H9 (cell line): ENCODE measurements at regions not wholly inside any gene's neighbourhood (a gene's known extent, or its start where the extent isn't known, plus 50 kb on each side); places are given as distances from the start of the nearest gene placed in this dataset.

ENCODE experiments used
- DNase-seq: peaks from one replicate; pipeline ENCODE4 v3.0.0-alpha.2; 2017
- H2AFZ ChIP-seq: one replicate; pipeline ENCODE4 v1.6.1; 2013; ENCODE audit warnings: mild to moderate bottlenecking, low read length, control low read depth, moderate library complexity
- H2AK5ac ChIP-seq: 2 replicates; pipeline ENCODE4 v1.6.1; 2013; ENCODE audit warnings: low read length, control low read depth, mixed read lengths; ENCODE audit not compliant: insufficient read length
- H2BK120ac ChIP-seq: one replicate; pipeline ENCODE4 v1.6.1; 2013; ENCODE audit warnings: low read depth, mild to moderate bottlenecking, low read length, control low read depth, inconsistent platforms; ENCODE audit not compliant: poor library complexity, severe bottlenecking
- H2BK12ac ChIP-seq: 2 replicates; pipeline ENCODE4 v1.6.1; 2013; ENCODE audit warnings: low read length, control low read depth, mixed read lengths, low read depth; ENCODE audit not compliant: insufficient read length
- H2BK15ac ChIP-seq: 2 replicates; pipeline ENCODE4 v1.6.1; 2013; ENCODE audit warnings: low read depth, low read length, control low read depth
- H2BK20ac ChIP-seq: one replicate; pipeline ENCODE4 v1.6.1; 2013; ENCODE audit warnings: low read depth, mild to moderate bottlenecking, low read length, control low read depth, inconsistent platforms; ENCODE audit not compliant: poor library complexity, severe bottlenecking
- H2BK5ac ChIP-seq: 2 replicates; pipeline ENCODE4 v1.6.1; 2013; ENCODE audit warnings: low read length, control low read depth, mixed read lengths; ENCODE audit not compliant: insufficient read length
- H3K14ac ChIP-seq: 2 replicates; pipeline ENCODE4 v1.6.1; 2013; ENCODE audit warnings: low read length, control low read depth; ENCODE audit not compliant: insufficient read depth
- H3K18ac ChIP-seq: 2 replicates; pipeline ENCODE4 v1.6.1; 2013; ENCODE audit warnings: low read depth, mild to moderate bottlenecking, mixed read lengths, low read length, control low read depth; ENCODE audit not compliant: insufficient read length
- H3K23ac ChIP-seq: 2 replicates; pipeline ENCODE4 v1.6.1; 2013; ENCODE audit warnings: low read length, control low read depth, mixed read lengths, low read depth; ENCODE audit not compliant: insufficient read length
- H3K23me2 ChIP-seq: 2 replicates; pipeline ENCODE4 v1.6.1; 2013; ENCODE audit warnings: low read depth, mild to moderate bottlenecking, mixed read lengths, low read length, control low read depth; ENCODE audit not compliant: insufficient read length, poor library complexity, severe bottlenecking
- H3K27ac ChIP-seq: 2 replicates; pipeline ENCODE4 v1.5.1; 2013; ENCODE audit warnings: low read length, control low read depth, mixed read lengths, low read depth; ENCODE audit not compliant: insufficient read length
- H3K27me3 ChIP-seq: 2 replicates; pipeline ENCODE4 v1.6.1; 2013; ENCODE audit warnings: low read length, control low read depth, inconsistent platforms; ENCODE audit not compliant: insufficient read depth
- H3K4ac ChIP-seq: 2 replicates; pipeline ENCODE4 v1.6.1; 2013; ENCODE audit warnings: low read depth, mild to moderate bottlenecking, control low read depth, inconsistent platforms, low read length, moderate library complexity
- H3K4me1 ChIP-seq: 2 replicates; pipeline ENCODE4 v1.6.1; 2013; ENCODE audit warnings: low read length, control low read depth, inconsistent platforms; ENCODE audit not compliant: insufficient read depth
- H3K4me2 ChIP-seq: 2 replicates; pipeline ENCODE4 v1.6.1; 2013; ENCODE audit warnings: low read length, control low read depth, mixed read lengths; ENCODE audit not compliant: insufficient read length, insufficient read depth
- H3K56ac ChIP-seq: 2 replicates; pipeline ENCODE4 v1.6.1; 2013; ENCODE audit warnings: low read depth, mild to moderate bottlenecking, mixed read lengths, low read length, control low read depth; ENCODE audit not compliant: insufficient read length
- H3K79me1 ChIP-seq: 2 replicates; pipeline ENCODE4 v1.6.1; 2013; ENCODE audit warnings: low read depth, mild to moderate bottlenecking, moderate library complexity, low read length, control low read depth, inconsistent platforms; ENCODE audit not compliant: insufficient read depth, poor library complexity, severe bottlenecking
- H3K79me2 ChIP-seq: 2 replicates; pipeline ENCODE4 v1.6.1; 2013; ENCODE audit warnings: low read length, control low read depth, inconsistent platforms; ENCODE audit not compliant: insufficient read depth
- H3K9ac ChIP-seq: 2 replicates; pipeline ENCODE4 v1.6.1; 2013; ENCODE audit warnings: low read length, control low read depth, mixed read lengths; ENCODE audit not compliant: insufficient read length; ENCODE audit errors: extremely low read depth
- H3K9me3 ChIP-seq: one replicate; pipeline ENCODE4 v1.6.1; 2013; ENCODE audit warnings: low read depth, low read length, inconsistent platforms; ENCODE audit not compliant: control insufficient read depth
- H3T11ph ChIP-seq: one replicate; pipeline ENCODE4 v1.6.1; 2013; ENCODE audit warnings: mild to moderate bottlenecking, low read length, control low read depth, inconsistent platforms
- H4K20me1 ChIP-seq: one replicate; pipeline ENCODE4 v1.6.1; 2013; ENCODE audit not compliant: control insufficient read depth, insufficient read length, insufficient read depth
- H4K5ac ChIP-seq: 2 replicates; pipeline ENCODE4 v1.6.1; 2013; ENCODE audit warnings: low read depth, mild to moderate bottlenecking, mixed read lengths, low read length, control low read depth; ENCODE audit not compliant: insufficient read length
- H4K8ac ChIP-seq: replicated peaks from 2 replicates; pipeline ENCODE4 v1.6.1; 2013; ENCODE audit warnings: low read length, control low read depth, mixed read lengths, low read depth; ENCODE audit not compliant: insufficient read length
- H4K91ac ChIP-seq: 2 replicates; pipeline ENCODE4 v1.6.1; 2013; ENCODE audit warnings: low read depth, mild to moderate bottlenecking, moderate library complexity, mixed read lengths, low read length, control low read depth; ENCODE audit not compliant: insufficient read length
- H3K27ac Mint-ChIP-seq, 3 experiments: 2 replicates in 2 of 3; 3 replicates in 1 of 3; pipeline ENCODE4 v1.8.0; 2020 to 2021; ENCODE audit warnings: mixed read lengths in 3 of 3, mild to moderate bottlenecking in 1 of 3, moderate library complexity in 1 of 3
- H3K27me3 Mint-ChIP-seq: 2 replicates; pipeline ENCODE4 v1.8.0; 2021; ENCODE audit warnings: low read depth, mild to moderate bottlenecking, moderate library complexity, mixed read lengths
- H3K36me3 Mint-ChIP-seq, 3 experiments: 2 replicates in 2 of 3; 3 replicates in 1 of 3; pipeline ENCODE4 v1.8.0; 2020 to 2021; ENCODE audit warnings: low read depth in 3 of 3, mixed read lengths in 3 of 3; ENCODE audit not compliant: insufficient read depth in 1 of 3
- H3K4me1 Mint-ChIP-seq, 2 experiments: 2 replicates each; pipeline ENCODE4 v1.8.0; 2020; ENCODE audit warnings: mixed read lengths in 2 of 2
- H3K4me3 Mint-ChIP-seq, 2 experiments: 2 replicates in 1 of 2; 3 replicates in 1 of 2; pipeline ENCODE4 v1.8.0; 2020 to 2021; ENCODE audit warnings: mild to moderate bottlenecking in 2 of 2, mixed read lengths in 2 of 2, moderate library complexity in 1 of 2
- H3K9me3 Mint-ChIP-seq, 2 experiments: 2 replicates in 1 of 2; 3 replicates in 1 of 2; pipeline ENCODE4 v1.8.0; 2020; ENCODE audit warnings: mild to moderate bottlenecking in 2 of 2, mixed read lengths in 2 of 2, moderate library complexity in 1 of 2
- WGBS: extraction: QIAGEN DNeasy Blood & Tissue Kit; methylation state at CpG from one replicate; pipeline ENCODE4 v1.1.7; 2013; ENCODE audit warnings: missing lambda C conversion rate, low lambda C conversion rate, mixed read lengths; ENCODE audit not compliant: insufficient read length; ENCODE audit errors: extremely low coverage; 5-methylcytosine and 5-hydroxymethylcytosine counted together
- TF ChIP-seq, protein P1 (sequence below): fragments of 200-600 bp; sonication (generic); conservative IDR thresholded peaks from 3 replicates; pipeline ENCODE4 v1.8.0; 2021; ENCODE audit warnings: antibody characterized with exemption, mild to moderate bottlenecking

DNA sequence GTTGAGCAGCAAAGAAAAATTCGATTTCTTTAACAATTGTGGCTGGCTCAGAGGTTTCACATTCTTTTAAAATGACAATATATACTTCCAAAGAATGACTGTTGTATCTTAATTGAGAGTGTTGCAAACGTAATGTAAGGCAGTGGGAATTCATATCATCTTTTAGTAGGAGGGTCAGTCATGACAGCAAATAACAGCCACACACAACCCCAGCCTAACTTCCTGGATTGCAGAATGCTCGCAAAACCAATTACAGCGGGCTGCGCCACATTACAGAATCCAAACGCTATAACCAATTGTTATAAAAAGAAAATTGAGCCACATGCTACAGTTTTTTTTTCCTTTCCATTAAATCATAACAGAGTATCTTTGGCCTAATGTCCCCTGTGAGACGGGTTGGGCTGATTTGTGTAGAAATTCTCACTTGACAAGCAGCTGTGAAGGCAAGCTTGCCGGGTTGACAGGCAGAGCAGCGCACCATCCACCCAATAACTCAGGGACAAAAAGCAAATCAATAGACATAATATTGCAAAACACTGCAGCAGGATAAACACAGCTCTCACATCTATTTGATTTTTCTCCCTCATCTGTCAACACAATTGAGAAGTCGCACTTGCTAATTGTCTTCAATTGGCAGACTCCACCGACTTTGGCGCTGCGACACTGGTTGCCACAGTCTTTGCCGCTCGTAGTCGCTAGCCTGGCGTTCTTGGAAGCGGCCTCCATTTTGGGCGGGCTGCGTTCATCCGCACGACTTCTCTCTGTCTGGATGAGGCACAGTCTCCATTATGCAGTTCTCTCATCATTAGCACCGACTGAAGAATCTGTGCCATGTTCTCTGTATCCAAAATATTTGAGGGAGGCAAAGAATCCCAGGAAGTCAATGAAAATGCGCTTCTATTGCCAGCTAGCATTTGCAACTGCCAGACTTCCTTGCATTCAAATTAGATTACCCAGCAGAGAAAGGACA lies 95.0 kb upstream of the CCDC68 start:
- H3K27ac ChIP-seq: no peak overlapping the region
- WGBS: no CpG with 5 or more reads among the region's 24 CpGs
- no peak overlapping the region for H3T11ph ChIP-seq
- H3K79me2 ChIP-seq: no peaks in the 10 kb centered on the region
- peaks cover 3% of the 10 kb centered on the region for H3K4me1 ChIP-seq
- no peak overlapping the region for H3K4ac ChIP-seq
- no peak overlapping the region for H4K91ac ChIP-seq
- no peak overlapping the region for H3K4me2 ChIP-seq
- Mint-ChIP-seq H3K36me3 (no peaks in the 10 kb centered on the region; a peak in 2 of 7 replicates), H3K9me3 (no peaks in the 10 kb centered on the region), H3K27me3 (no peaks in the 10 kb centered on the region), H3K4me3 (no peak overlapping the region), H3K27ac (0 out of 7 replicates have a peak overlapping the region, but pooled peaks of 1 of the 3 experiments have one; percentile 52), H3K4me1 (peaks cover 8 to 10% of the 10 kb centered on the region in 2 experiments; a peak in 3 of 4 replicates)
- H2AK5ac ChIP-seq: no peak overlapping the region
- no peaks in the 10 kb centered on the region; the same call in 1 of the 2 replicates for H3K27me3 ChIP-seq
- no peak overlapping the region for H3K14ac ChIP-seq
- H3K9me3 ChIP-seq: no peaks in the 10 kb centered on the region
- H3K56ac ChIP-seq: no peak overlapping the region
- H4K5ac ChIP-seq: no peak overlapping the region
- TF ChIP-seq, protein P1, sequence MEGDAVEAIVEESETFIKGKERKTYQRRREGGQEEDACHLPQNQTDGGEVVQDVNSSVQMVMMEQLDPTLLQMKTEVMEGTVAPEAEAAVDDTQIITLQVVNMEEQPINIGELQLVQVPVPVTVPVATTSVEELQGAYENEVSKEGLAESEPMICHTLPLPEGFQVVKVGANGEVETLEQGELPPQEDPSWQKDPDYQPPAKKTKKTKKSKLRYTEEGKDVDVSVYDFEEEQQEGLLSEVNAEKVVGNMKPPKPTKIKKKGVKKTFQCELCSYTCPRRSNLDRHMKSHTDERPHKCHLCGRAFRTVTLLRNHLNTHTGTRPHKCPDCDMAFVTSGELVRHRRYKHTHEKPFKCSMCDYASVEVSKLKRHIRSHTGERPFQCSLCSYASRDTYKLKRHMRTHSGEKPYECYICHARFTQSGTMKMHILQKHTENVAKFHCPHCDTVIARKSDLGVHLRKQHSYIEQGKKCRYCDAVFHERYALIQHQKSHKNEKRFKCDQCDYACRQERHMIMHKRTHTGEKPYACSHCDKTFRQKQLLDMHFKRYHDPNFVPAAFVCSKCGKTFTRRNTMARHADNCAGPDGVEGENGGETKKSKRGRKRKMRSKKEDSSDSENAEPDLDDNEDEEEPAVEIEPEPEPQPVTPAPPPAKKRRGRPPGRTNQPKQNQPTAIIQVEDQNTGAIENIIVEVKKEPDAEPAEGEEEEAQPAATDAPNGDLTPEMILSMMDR: no peak
- no peak overlapping the region for H2BK20ac ChIP-seq
- H2AFZ ChIP-seq: no peak overlapping the region
- no peaks in the 10 kb centered on the region for H4K20me1 ChIP-seq
- H2BK120ac ChIP-seq: no peak overlapping the region
- no peak overlapping the region for H2BK5ac ChIP-seq
- no peak overlapping the region for H3K18ac ChIP-seq
- H3K9ac ChIP-seq: no peak overlapping the region
- no peaks in the 10 kb centered on the region for H3K79me1 ChIP-seq
- no peak overlapping the region for H4K8ac ChIP-seq
- no peak overlapping the region for H2BK15ac ChIP-seq
- no peak overlapping the region for H2BK12ac ChIP-seq
- no peaks in the 10 kb centered on the region for H3K23me2 ChIP-seq
- DNase-seq: no peak
- no peak overlapping the region for H3K23ac ChIP-seq
